Nephron progenitor cell (in vitro differentiated cells): ENCODE measurements at regions not wholly inside any gene's neighbourhood (a gene's known extent, or its start where the extent isn't known, plus 50 kb on each side); places are given as distances from the start of the nearest gene placed in this dataset.

Source experiments
- DNase-seq: peaks from one replicate; pipeline ENCODE4 v3.0.0; 2021
- H3K27ac Mint-ChIP-seq: 2 replicates; pipeline ENCODE4 v1.8.0; 2021; ENCODE audit warnings: mild to moderate bottlenecking, moderate library complexity, mixed read lengths
- H3K27me3 Mint-ChIP-seq: 2 replicates; pipeline ENCODE4 v1.8.0; 2021; ENCODE audit warnings: mild to moderate bottlenecking, low read depth, mixed read lengths; ENCODE audit not compliant: poor library complexity
- H3K36me3 Mint-ChIP-seq: 2 replicates; pipeline ENCODE4 v1.8.0; 2021; ENCODE audit warnings: low read depth, mixed read lengths
- H3K4me1 Mint-ChIP-seq: 2 replicates; pipeline ENCODE4 v1.8.0; 2021; ENCODE audit warnings: mixed read lengths
- H3K4me3 Mint-ChIP-seq: 2 replicates; pipeline ENCODE4 v1.8.0; 2021; ENCODE audit warnings: mild to moderate bottlenecking, moderate library complexity, mixed read lengths
- H3K9me3 Mint-ChIP-seq: 2 replicates; pipeline ENCODE4 v1.8.0; 2021; ENCODE audit warnings: mild to moderate bottlenecking, moderate library complexity, mixed read lengths
- CTCF ChIP-seq: fragments of 200-600 bp; sonication (generic); IDR thresholded peaks from 2 replicates; pipeline ENCODE4 v1.5.0; 2021; ENCODE audit warnings: antibody characterized with exemption

- H3K4me3 Mint-ChIP-seq, result no peak overlapping the region
- no peak overlapping the region for H3K27ac Mint-ChIP-seq
- no peaks in the 10 kb centered on the region for H3K36me3 Mint-ChIP-seq
- no peak for TF ChIP-seq CTCF
- peaks cover 26% of the 10 kb centered on the region for H3K9me3 Mint-ChIP-seq
- peaks cover 2% of the 10 kb centered on the region for H3K27me3 Mint-ChIP-seq
- H3K4me1 Mint-ChIP-seq, result no peaks in the 10 kb centered on the region
- no peak for DNase-seq
These were observed 210.8 kb upstream of the SMARCA2 start for GRCh38 chr9:1804128-1804865.

GRCh38 chr9:1829719-1830118 lies 185.4 kb upstream of the SMARCA2 start:
- Mint-ChIP-seq H3K4me3 (no peak overlapping the region), H3K4me1 (peaks cover 5% of the 10 kb centered on the region), H3K9me3 (peaks cover 9% of the 10 kb centered on the region), H3K27me3 (peaks cover 3% of the 10 kb centered on the region), H3K27ac (no peak overlapping the region), H3K36me3 (no peaks in the 10 kb centered on the region)
- no peak for TF ChIP-seq CTCF
- DNase-seq, result no peak

DNA sequence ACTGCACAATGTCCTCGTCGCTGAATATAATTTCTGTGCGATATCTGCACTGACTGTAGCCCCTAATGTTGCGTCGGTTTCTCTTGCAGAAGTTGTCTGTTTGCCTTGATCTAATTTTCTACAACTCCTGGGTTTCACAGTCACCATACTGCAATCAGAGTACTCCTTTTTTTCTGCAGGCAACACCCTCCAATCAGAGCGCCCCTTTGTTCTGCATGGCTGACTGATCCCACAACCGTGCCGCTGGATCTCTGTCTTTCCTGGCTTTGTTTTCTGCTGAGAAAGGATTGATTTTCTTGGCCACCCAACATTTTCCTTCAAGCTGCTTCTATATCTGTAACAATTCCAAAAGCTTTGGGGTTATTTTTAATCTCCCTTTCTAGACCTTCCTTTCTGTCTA lies 182.2 kb upstream of the SMARCA2 start:
- no peak for TF ChIP-seq CTCF
- Mint-ChIP-seq H3K9me3 (peaks cover 4% of the 10 kb centered on the region), H3K27ac (no peak overlapping the region), H3K27me3 (no peaks in the 10 kb centered on the region), H3K4me1 (peaks cover 5% of the 10 kb centered on the region), H3K36me3 (no peaks in the 10 kb centered on the region), H3K4me3 (no peak overlapping the region)
- DNase-seq, result no peak

GRCh38 chr9:1837453-1838084 lies 177.6 kb upstream of the SMARCA2 start:
- Mint-ChIP-seq H3K9me3 (peaks cover 7% of the 10 kb centered on the region), H3K27me3 (peaks cover 3% of the 10 kb centered on the region), H3K4me3 (no peak overlapping the region), H3K36me3 (no peaks in the 10 kb centered on the region), H3K4me1 (peaks cover 5% of the 10 kb centered on the region), H3K27ac (no peak overlapping the region)
- DNase-seq, result peak; percentile 59
- peak; percentile 53 for TF ChIP-seq CTCF

DNA sequence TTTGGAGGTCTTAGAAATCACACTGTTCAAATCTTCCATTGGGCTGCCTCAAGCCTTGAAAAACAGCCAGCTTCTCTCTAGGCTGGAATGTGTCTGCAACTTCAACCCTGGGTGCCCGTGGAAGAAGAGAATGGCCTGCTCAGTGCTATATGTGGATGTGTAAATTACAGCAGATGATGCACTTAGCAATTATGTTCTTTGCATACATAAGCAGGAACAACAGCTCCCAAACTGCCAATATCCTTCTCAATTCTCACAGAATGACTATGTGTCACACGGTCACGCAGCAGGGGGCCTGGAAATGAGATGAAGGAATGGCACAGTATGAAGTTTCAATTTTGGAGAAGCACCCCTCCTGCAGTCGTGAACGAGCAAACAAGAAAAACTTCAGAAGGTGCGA lies 175.2 kb upstream of the SMARCA2 start:
- no peak overlapping the region for H3K27ac Mint-ChIP-seq
- no peak for TF ChIP-seq CTCF
- DNase-seq, result no peak

DNA sequence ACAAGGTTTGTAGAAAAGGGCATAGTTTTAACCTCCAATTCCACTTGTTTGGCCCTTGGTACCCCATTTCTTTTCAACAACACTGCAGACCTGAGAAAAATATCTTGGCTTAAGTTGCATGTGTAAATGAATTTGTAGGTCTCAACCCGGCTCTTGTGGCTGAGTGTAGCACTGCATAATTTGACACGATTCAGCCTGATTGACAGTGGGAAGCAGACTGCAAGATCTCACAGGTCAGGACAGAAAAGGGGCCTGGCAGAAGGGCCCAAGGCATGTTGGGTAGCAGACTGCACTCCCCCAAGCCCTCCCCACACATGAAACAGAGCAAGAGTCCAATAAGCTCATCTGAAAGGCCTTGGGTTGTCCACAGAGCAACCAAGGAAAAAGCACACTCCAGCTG lies 169.7 kb upstream of the SMARCA2 start:
- Mint-ChIP-seq H3K4me1 (no peaks in the 10 kb centered on the region), H3K27me3 (peaks cover 14% of the 10 kb centered on the region), H3K36me3 (no peaks in the 10 kb centered on the region), H3K4me3 (no peak overlapping the region), H3K27ac (no peak overlapping the region), H3K9me3 (peaks cover 9% of the 10 kb centered on the region)
- no peak for DNase-seq
- no peak for TF ChIP-seq CTCF

More for the DNA sequence above, 175.2 kb upstream of the SMARCA2 start:
- H3K4me1 Mint-ChIP-seq, result no peaks in the 10 kb centered on the region
- H3K9me3 Mint-ChIP-seq, result peaks cover 3% of the 10 kb centered on the region
- H3K4me3 Mint-ChIP-seq, result no peak overlapping the region
- no peaks in the 10 kb centered on the region for H3K36me3 Mint-ChIP-seq
- H3K27me3 Mint-ChIP-seq, result peaks cover 10% of the 10 kb centered on the region
